DMS53 treated with DMSO at 0.1 percent for 48 hours (cell line): ENCODE measurements at regions not wholly inside any gene's neighbourhood (a gene's known extent, or its start where the extent isn't known, plus 50 kb on each side); places are given as distances from the start of the nearest gene placed in this dataset.
"Not testable (repeated sequence)": the region's sequence is repeated elsewhere in the genome, so short reads cannot be mapped to it uniquely, and the experiment has no call there.

Experiments
- DNase-seq: peaks from one replicate; lab custom pipeline; 2025; ENCODE audit not compliant: unreplicated experiment; lab: John Stamatoyannopoulos, UW

DNA sequence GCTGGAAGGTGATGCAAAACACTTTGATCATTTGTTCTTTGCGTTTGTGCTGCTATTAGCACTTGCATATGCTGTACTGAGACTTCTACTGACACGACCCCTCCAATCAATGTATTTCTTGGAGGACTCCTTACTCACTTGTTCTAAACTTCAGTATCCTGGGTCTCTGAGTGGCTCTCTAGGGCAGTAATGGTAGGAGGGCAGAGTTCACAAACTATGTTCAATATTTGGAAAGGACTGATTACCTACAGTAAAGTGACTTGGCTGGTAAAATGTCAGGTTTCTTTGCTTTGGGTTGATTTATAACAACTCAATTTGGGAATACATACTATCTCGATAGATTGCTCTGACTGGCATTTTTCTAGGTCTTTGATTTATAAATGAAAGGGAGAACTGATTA, 93.7 kb downstream of the TRIM43 start:
- DNase-seq, result no peak

DNA sequence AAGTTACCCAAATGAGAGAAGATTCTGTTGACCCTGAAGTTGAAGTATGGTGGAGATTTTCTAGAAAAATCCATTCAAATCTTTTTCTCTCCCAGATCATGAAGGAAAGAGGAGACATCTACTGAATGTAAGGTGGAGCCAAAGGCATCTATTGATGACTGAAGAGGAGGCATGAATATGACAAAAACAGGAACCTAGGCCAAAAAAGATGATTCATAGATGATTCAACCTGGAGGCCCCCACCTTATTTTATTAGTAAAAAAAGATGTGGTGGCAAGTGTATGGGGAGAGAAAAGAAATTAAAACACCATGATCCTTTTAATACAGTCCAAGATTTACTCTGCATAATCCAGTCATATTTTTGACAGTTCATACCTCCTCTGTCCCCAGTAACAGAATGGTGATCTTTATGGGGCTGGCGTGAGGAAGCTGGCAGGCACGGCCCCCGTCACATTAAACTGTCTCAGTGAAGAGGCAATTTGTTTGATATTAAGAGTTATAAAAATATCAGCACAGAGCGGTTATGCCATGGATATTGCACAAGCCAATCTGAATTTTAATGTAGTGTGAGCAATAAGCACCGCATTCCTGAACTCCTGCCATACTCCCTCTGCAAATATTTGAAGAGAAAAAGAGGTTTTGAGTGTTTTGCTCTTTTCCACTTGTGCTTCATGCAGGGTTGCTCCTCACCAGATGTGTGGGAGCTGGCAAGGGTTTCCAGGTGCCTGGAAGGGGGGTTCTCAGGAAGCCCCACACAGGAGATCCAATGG, 94.4 kb downstream of the TRIM43 start:
- DNase-seq, result peak; percentile 5

DNA sequence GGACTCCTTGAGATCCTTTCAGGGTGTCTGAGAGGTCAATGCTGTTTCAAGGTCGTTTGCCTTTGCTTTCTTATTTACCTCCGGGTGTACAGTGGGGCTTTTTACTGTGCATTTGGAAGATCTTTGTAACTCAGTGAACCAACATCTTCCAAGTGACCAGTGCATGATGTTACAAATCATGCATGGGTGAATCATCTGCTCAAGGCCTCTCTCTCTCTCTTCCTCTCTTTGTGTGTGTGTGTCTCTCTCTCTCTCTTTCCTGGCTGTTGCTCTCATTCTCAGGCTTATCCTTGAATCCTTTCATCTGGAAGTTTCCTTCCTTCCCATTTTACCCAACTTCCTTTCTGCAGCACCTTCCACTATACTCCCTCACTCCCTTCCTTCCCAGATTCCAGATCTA, 96.1 kb downstream of the TRIM43 start:
- DNase-seq, result not testable (repeated sequence)

DNA sequence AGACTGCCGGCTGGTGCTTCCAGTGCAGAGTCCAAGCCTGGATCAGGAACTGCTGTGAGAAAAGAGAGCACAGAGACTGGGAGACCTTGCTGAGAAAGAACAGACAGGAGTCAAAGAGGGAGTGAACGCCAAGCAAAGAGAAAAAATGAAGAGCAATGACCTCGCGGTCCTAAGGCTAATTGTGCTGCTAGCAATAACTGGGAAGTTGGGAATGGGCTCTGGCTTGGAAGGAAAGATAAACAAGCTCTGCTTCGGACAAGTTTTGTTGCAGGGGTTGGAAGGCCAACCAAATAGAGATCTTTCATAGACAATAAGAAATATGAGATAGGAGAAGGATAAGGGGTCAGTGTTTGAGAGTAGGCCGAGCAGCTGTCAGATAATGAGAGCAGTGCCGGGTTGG, 99.4 kb downstream of the TRIM43 start:
- not testable (repeated sequence) for DNase-seq

DNA sequence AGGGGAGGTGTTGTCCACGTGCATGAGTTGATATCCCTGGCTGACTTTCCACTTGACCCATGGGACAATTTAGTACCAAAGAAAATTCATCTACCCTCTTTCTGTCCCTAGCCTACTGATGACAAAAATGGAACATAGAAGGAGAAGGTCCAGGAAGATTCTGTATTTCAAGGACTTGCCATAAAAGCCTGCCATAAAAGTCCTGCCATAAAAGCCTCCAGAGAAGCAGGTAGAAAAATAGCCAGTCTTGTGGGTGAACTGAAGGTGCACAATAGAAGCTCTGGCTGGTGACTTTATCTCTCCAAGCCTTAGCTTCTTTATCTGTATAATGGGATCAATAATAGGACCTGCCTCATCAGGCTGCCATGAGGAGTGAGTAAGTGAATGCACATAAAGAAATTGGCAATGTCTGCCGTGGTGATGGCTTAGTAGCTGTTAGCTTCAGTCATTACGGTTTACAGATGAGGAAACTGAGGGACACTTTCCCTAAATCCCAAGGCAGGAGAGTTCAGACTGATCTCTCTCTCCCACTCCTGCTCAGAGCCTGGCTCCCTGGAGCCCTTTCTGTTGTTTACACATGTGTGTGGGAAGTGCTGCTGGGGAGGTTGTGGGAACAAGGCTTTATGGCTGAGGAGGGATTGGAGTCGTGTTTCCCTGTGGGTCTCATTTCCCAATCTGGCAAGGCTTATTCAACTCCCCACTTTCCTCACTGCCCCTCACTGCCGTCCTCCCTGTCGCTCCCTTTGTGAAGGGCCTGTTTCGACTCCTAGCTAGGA, 101.5 kb downstream of the TRIM43 start:
- not testable (repeated sequence) for DNase-seq

DNA sequence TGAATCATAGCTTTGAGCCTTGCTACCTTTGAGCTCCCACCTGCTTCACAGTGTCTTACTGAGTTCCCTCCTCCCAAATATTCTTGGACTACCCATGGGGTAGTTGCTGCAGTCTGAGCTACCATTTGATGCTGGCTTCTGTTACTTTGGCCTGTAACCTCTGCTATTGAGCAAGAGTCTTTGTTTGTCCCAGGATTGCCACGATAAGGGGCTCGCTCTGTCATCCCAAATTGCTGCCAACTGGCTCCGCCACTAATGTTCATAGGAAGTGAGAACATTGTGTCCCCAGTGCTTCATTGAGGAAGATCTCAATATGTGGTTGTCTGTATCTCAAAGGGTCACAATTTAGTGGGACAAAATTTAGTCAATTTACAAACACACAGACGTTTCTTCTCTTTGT, 103.8 kb downstream of the TRIM43 start:
- no peak for DNase-seq

DNA sequence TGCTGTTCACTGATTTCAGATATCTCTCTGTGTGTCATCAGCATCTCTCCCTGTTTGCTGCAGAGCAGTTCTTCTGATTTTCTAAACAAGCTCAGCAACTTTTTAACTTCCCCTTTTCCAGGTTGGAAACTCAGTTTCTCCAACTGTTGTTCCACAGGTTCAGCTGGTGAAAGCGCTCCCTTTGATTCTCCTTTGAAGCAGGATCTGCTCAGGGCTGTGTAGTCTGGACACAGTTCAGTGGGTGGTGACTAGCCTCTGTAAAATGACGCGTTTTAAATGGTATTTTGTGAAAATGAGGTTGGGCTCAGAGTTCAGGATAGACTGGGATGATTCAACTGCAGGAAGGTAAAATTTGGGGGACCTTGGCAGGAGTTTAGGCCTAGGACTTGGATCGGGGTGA, 106.3 kb downstream of the TRIM43 start:
- no peak for DNase-seq

DNA sequence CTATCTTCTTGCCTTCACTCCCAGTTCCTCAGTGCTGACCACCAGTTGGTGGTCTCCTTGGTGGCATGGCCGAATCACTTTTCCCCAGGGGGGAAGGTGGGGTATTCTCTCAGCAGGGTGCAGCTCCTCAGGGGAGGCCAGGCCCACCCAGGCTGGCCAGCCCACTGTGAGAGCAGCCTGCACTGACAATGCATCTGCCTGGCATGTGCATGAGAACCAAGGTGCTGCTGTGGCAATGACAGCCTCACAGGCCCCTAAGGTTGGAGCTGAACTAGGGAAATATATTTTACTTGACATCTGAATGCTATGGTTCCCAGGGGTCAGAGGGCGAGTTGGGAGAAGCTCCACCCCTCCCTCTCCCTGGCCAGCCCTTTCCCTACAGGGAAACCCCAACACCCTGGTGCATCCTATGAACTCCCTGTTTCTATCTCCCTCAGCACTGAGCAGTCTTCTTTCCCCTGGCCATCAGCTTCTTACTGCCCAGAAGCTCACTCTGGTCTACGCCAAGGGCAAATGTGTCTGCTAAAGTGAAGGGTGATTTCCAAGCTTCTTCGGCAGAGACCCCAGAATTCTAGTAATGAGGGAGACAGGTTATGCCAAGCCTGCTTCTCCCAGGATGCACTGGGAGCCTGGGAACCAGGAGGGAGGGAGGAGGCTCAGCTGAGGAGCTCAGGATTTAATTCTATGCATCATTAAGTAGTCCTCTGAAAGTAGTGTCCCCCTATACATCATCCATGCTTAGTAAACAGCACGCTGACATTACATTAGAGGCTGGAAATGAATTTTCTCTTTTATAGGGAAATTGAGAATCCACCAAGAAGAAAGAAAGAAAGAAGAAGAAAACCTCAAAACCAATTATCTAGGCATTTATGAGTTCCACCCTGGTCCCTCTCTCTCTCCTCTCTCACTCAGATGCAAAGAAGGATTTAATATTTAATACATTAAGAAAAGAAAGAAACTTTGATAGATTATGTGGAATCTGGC, 107.7 kb downstream of the TRIM43 start:
- DNase-seq, result not testable (repeated sequence)

DNA sequence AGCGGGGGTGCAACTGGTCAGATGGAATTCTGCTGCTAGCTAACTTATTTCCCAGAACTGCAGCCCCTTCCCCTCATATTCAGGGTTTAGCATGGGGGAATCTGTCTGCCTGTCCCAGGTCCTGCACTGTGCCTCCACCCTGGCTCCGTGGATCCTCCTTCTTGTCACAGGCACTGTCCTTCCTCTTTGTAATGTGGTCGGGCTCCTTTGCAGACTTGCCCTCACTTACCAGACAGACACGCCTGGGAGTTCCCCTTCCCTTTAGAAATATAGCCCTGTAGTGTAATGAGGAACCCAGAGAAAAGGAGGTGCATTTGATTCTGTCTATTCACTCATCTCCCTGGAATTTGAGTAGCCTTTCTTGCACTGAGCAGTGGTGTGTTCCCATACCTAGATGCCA, 108.7 kb downstream of the TRIM43 start:
- DNase-seq, result no peak

DNA sequence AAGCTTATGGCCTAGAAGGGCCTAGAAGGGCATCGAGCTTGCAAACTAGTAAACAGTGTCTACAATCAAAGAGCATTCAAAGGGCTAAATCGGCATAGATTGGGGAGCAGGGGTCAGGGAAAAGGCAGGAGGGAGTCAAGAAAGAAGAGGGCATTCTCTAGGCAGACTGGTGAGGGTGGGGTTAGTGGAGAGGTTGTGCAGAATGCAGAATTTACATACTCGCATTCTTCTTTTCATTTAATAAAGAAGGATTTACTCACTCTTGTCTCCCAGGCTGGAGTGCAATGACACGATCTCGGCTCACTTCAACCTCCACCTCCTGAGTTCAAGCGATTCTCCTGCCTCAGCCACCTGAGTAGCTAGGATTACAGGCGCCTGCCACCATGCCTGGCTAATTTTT, 110.7 kb downstream of the TRIM43 start:
- no peak for DNase-seq

DNA sequence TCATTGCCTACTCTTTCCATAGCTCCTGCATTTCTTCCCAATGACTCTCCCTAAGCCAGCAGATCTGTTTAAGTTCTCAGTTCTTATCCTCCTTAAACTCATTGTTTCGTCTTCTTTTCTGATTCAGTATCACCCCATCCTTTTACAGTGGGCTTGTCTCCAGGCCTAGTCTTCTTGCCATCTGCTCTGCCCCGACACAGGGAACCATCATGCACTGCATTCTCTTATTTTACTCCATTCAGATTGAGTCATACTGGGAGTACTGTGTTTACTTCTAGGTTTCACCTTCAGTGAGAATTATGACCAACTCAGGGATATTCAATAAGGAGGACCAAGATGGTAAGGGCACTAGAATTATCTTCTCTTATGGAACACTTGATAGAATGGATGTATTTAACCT, 115.4 kb downstream of the TRIM43 start:
- DNase-seq, result not testable (repeated sequence)

DNA sequence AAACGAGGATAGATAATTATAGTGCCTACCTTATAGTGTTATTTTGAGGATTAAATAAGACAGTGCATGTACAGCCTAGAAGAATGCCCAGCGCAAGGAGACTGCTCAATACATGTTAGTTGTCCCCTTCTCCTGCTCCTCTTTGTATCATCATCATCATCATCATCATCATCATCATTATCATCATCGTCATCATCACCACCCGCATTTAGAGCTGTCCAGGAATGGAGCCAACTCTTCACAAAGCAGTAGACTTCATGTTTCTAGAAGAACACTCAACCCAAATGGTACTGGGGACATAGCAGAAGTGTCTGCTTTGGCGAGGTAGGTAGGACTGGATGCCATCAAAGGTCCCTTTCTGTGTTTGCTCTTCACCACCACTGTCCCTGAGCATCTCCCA, 116.0 kb downstream of the TRIM43 start:
- DNase-seq, result no peak

DNA sequence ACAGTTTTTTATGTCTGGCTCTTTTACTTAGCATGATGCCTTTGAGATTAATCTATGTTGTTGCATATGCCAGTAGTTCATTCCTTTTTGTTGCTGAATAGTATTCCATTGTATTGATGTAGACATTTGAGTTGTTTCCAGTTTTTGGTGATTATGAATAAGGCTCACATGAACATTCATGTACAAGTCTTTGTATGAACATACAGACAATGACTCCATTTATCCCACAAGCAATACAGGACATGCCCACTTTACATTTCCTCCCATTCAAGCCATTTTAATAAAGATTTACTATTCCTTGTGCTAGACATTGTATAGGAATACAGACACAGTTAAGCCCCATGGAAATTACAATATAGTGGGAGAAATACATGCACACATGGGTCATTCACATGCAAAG, 118.0 kb downstream of the TRIM43 start:
- DNase-seq, result no peak

DNA sequence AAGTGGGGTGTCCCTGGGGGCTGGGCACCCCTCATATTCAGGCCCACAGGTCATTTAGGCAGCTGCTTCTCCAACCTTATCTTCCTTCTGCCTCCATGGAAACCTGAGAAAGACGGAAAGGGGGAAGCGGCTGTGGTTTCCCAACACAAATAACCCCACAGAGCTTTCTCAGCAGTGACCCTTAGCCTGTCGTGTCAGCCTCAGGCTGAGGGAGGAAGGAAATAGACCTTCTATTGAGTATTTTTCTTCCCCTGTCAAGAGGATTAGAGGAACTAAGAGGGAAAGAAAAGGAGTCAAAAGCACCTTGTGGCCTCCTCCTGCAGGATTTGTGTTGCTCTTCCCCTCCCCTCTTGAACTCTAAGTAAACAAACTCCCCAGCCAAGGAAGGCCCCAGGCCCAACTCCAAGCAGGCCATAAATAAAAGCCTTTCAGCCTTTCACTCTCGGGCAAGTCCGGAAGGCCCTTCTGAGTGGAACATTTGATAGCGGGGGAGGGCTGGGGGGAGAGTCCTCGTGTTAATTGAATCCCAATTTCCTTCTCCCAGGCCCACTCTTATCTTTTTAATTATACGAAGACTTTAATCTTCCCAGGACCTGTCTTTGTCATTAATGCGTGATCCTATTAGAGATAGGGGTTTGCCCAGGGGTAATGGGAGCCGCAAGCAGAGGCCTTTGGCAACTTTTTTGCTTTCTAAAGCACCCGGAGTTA, 121.8 kb downstream of the TRIM43 start:
- DNase-seq, result not testable (repeated sequence)

DNA sequence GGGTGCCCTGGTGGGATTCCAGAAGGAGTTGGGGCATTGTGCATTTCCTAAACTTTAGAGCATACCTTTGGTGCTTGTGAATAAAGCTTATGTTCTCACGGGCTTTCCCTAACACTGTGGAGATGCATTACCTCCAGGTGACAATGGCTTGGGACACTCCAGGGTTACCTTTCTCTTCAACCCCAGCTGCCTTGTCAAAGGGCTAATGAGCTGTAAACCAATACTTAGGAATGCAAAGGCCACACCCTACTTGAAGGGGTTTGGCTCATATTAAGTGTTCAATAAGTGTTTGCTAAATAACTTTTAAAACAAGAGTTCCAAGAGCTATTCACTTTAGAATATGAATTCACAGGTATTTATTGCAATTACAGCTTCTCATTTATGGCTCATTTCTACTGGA, 122.6 kb downstream of the TRIM43 start:
- DNase-seq, result not testable (repeated sequence)

DNA sequence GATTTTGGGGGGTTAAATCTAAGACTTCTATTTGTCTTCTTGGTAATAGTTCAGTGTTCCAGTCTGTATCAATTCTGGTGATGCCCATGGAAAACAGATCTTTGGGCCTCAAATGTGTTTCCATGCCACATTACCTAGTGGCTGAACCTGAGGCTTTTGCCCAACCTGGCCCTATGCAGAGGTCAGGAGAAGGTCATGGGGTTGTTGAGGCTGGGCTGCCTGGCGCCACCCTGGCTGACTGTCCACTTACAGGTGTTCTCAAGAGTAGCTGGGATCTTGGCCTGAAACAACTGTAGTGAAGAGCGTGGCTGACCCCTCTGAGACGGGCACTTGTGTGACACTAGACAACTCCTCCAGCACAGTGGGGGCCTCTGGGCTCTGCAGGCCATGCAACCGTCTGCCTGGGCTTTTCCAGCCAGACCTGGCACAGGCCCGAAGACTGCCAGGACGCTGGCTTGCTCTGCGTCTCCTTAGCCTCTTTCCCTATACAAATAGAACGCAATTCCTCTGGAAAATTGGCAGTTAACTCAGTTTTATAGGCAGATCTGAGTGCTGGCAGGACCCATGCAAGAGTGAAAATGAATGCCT, 127.8 kb downstream of the TRIM43 start:
- DNase-seq, result no peak

DNA sequence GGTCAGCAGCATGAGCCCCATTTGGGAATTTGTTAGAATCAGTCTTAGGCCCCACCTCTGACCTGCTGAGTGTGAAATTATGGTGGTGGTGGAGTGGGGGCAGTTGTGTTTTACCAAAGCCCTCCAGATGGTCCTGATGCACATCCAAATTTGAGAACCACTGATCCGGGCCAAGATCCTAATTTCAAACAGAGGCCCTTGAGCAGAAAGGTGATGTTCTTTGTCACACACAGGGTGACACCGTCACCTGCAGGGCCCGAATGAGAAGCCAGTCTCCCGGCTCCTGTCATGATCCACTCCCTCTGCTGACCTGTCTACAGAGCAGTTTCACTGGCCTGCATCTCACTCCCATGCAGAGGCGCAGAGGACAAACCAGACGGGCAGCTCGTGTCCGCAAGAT, 129.9 kb downstream of the TRIM43 start:
- DNase-seq, result no peak

DNA sequence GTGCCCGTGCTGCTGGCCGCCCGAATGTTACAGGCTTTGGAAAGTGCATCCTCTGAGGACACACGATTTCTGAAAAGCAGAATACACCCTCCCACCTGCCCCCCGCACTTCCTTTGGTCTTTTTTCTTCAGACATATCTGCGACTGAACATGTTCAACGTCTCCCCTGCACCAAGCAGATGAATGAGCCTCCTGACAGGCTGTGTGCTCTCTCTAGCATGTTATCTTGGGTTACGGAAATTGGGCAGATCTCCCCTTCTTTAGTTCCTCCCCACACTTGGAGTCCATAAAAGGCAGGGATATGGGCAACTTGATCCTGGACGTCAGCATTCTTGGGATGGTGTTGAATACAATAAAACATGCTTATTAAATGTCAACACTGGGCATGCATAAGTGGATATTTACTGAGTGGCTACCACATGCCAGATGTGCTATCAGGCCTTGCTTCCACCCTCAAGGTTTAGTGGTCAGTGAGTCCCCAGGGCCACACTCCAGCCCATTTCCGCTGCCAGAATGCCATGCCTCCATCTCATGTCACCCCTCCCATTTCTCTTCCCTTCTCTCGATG, 130.4 kb downstream of the TRIM43 start:
- no peak for DNase-seq

DNA sequence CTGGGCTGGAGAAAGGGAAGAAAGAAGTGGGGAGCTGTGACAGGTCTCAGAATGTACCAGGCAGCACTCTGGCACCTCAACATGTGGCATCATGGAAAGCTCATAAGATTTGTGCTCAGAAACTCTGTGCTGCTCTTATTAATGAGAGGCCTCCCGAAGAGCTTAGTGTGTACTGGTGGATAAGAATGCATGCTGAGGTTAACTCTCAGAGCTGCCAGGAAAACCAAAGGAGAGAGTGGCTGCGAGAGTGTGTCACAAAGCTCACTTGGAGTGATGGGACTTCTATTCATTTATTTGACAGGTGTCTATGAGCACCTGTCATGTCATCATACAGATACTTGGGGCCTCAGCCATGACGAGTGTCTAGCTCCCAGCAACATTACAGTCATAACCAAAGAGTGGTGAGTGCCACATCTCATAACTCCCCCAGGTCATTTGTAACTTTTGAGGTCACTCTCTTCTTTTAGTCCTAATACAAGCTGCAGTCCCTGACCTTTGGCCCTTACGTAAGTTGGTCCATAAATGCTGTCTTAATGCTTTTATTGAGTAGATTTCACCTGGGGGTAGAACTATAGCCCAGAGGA, 131.9 kb downstream of the TRIM43 start:
- DNase-seq, result not testable (repeated sequence)

DNA sequence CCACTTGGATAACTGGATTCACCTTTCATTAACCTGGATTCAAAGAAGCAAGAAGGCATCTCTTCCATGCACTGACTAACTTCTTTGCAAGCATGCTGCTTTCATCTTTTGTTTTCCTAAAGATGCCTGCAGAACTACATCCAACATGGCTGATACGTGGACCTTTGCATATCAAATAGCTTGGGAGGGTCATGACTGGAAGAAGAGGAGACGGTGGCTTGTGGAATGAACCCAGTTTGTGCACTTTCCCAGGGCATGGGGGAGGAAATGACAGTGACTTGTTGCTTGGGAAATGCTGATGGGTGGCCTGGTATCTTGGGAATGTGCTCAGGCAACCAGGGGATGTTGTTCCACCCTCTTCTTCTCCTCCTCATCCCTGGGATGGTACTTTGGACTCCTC, 133.4 kb downstream of the TRIM43 start:
- not testable (repeated sequence) for DNase-seq
